ENCODE measurements at regions not wholly inside any gene's neighbourhood (a gene's known extent, or its start where the extent isn't known, plus 50 kb on each side); places are given as distances from the start of the nearest gene placed in this dataset.

GRCh38 chr1:177690996-177691395, 278.9 kb downstream of the SEC16B start:
- TF ChIP-seq POLR2A (IDR thresholded peaks at IDR 0.05) (no peak), CTCF (IDR thresholded peaks at IDR 0.05) (no peak)

Measured in adrenal gland (tissue), 5 donors.